ENCODE measurements at regions not wholly inside any gene's neighbourhood (a gene's known extent, or its start where the extent isn't known, plus 50 kb on each side); places are given as distances from the start of the nearest gene placed in this dataset.

- no peak for DNase-seq
Measured at GRCh38 chr11:70522593-70523311, 124.4 kb downstream of the CTTN start.

- DNase-seq = no peak
Measured at GRCh38 chr11:70523384-70524095, 125.2 kb downstream of the CTTN start.

GRCh38 chr11:70524096-70524922 is 126.0 kb downstream of the CTTN start:
- DNase-seq = no peak

GRCh38 chr11:70525006-70525405 is 126.7 kb downstream of the CTTN start:
- no peak for DNase-seq

GRCh38 chr11:70525466-70525865 is 127.1 kb downstream of the CTTN start:
- DNase-seq = no peak

- no peak for DNase-seq
Measured at GRCh38 chr11:70526116-70527045, 128.1 kb downstream of the CTTN start.

- no peak for DNase-seq
Measured at GRCh38 chr11:70527046-70527395, 128.7 kb downstream of the CTTN start.

- DNase-seq = no peak
Measured at GRCh38 chr11:70527429-70528045, 129.2 kb downstream of the CTTN start.

- no peak for DNase-seq
Measured at GRCh38 chr11:70528046-70528793, 129.9 kb downstream of the CTTN start.

GRCh38 chr11:70528794-70529580 is 130.7 kb downstream of the CTTN start:
- no peak for DNase-seq

GRCh38 chr11:70530010-70530409 is 131.7 kb downstream of the CTTN start:
- DNase-seq = no peak

GRCh38 chr11:70530629-70531185 is 132.4 kb downstream of the CTTN start:
- DNase-seq = no peak

- no peak for DNase-seq
Measured at GRCh38 chr11:70531281-70532065, 133.1 kb downstream of the CTTN start.

GRCh38 chr11:70532066-70532440 is 133.7 kb downstream of the CTTN start:
- no peak for DNase-seq

- DNase-seq = no peak
Measured at GRCh38 chr11:70532731-70533130, 134.4 kb downstream of the CTTN start.

GRCh38 chr11:70535191-70535971 is 137.1 kb downstream of the CTTN start:
- DNase-seq = no peak

- no peak for DNase-seq
Measured at GRCh38 chr11:70536051-70536877, 137.9 kb downstream of the CTTN start.

Measured in NCI-H1048 (cell line).